SK-N-SH (cell line): ENCODE measurements at regions not wholly inside any gene's neighbourhood (a gene's known extent, or its start where the extent isn't known, plus 50 kb on each side); places are given as distances from the start of the nearest gene placed in this dataset.

Experiments
- CTCF ChIA-PET: fragments of 300-600, 350-600 bp; formaldehyde crosslinking; extraction: SDS; loops from one replicate; lab custom pipeline; 2021; lab: Yijun Ruan, JAX
- POLR2A ChIA-PET: fragments of 350-600 bp; sonication (Branson Sonifier 250); formaldehyde crosslinking; extraction: SDS; loops from one replicate; lab custom pipeline; 2020; ENCODE audit warnings: antibody characterized with exemption, inconsistent platforms; lab: Yijun Ruan, JAX
- DNase-seq: peaks from one replicate; pipeline ENCODE4 v3.0.0; 2012
- H2AFZ ChIP-seq: fragments of 200-600 bp; sonication (generic); 2 replicates; pipeline ENCODE4 v1.8.1; 2016; ENCODE audit warnings: antibody characterized with exemption, mild to moderate bottlenecking, low read depth
- H3F3A ChIP-seq: fragments of 200-600 bp; sonication (generic); replicated peaks from 2 replicates; pipeline ENCODE3; 2016; ENCODE audit warnings: antibody characterized with exemption, mild to moderate bottlenecking; ENCODE audit not compliant: insufficient read depth
- H3K27ac ChIP-seq, 2 experiments: fragments of 200-500 bp in 1 of 2; fragments of 200-600 bp in 1 of 2; sonication (Bioruptor generic) in 1 of 2; sonication (generic), shearing (Covaris generic) in 1 of 2; 2 replicates each; pipeline versions ENCODE4 v1.5.1 to v1.6.1; 2014 to 2016; ENCODE audit warnings: low read depth in 2 of 2, inconsistent platforms in 1 of 2, low read length in 1 of 2, mild to moderate bottlenecking in 1 of 2, mixed read lengths in 1 of 2
- H3K27me3 ChIP-seq: fragments of 200-600 bp; sonication (generic), shearing (Covaris generic); 2 replicates; pipeline ENCODE4 v1.6.1; 2016; ENCODE audit warnings: mixed run types; ENCODE audit not compliant: insufficient read depth
- H3K36me3 ChIP-seq, 2 experiments: fragments of 200-500 bp in 1 of 2; fragments of 200-600 bp in 1 of 2; sonication (Bioruptor generic) in 1 of 2; sonication (generic) in 1 of 2; replicated peaks in 1 of 2; 2 replicates each; pipeline versions ENCODE3 to v1.5.1; 2014 to 2016; ENCODE audit warnings: low read length in 1 of 2, mild to moderate bottlenecking in 1 of 2; ENCODE audit not compliant: insufficient read depth in 2 of 2, control insufficient read depth in 1 of 2
- H3K4me1 ChIP-seq, 2 experiments: fragments of 200-500 bp in 1 of 2; fragments of 200-600 bp in 1 of 2; sonication (Bioruptor generic) in 1 of 2; sonication (generic), shearing (Covaris generic) in 1 of 2; 2 replicates each; pipeline versions ENCODE4 v1.5.1 to v1.6.1; 2014 to 2016; ENCODE audit warnings: low read depth in 1 of 2, low read length in 1 of 2, mixed run types in 1 of 2; ENCODE audit not compliant: insufficient read depth in 2 of 2, control insufficient read depth in 1 of 2
- H3K4me2 ChIP-seq: fragments of 200-600 bp; sonication (generic), shearing (Covaris generic); 2 replicates; pipeline ENCODE4 v1.6.1; 2017; ENCODE audit warnings: mixed run types
- H3K4me3 ChIP-seq, 2 experiments: fragments of 200-500 bp in 1 of 2; fragments of 200-600 bp in 1 of 2; sonication (Bioruptor generic) in 1 of 2; sonication (generic), shearing (Covaris generic) in 1 of 2; 2 replicates each; pipeline versions ENCODE4 v1.5.1 to v1.8.1; 2014 to 2016; ENCODE audit warnings: low read depth in 2 of 2, inconsistent platforms in 1 of 2, low read length in 1 of 2, mild to moderate bottlenecking in 1 of 2, mixed read lengths in 1 of 2, moderate library complexity in 1 of 2
- H3K79me2 ChIP-seq: fragments of 200-600 bp; sonication (generic); 2 replicates; pipeline ENCODE4 v1.8.1; 2017; ENCODE audit warnings: mild to moderate bottlenecking; ENCODE audit not compliant: insufficient read depth
- H3K9ac ChIP-seq: fragments of 200-600 bp; sonication (generic); 2 replicates; pipeline ENCODE4 v1.6.1; 2017; ENCODE audit warnings: mixed run types
- H3K9me2 ChIP-seq: fragments of 200-600 bp; sonication (generic); 2 replicates; pipeline ENCODE4 v1.6.1; 2017; ENCODE audit warnings: mixed run types
- H3K9me3 ChIP-seq: fragments of 200-600 bp; sonication (generic); 2 replicates; pipeline ENCODE4 v1.6.1; 2017; ENCODE audit warnings: mixed run types, mild to moderate bottlenecking, moderate library complexity
- H4K20me1 ChIP-seq: fragments of 200-600 bp; sonication (generic); 2 replicates; pipeline ENCODE4 v1.6.1; 2017; ENCODE audit warnings: mild to moderate bottlenecking, mixed run types; ENCODE audit not compliant: insufficient read depth
- CHD2 ChIP-seq: fragments of 150-350 bp; IDR thresholded peaks from 2 replicates; pipeline ENCODE4 v1.6.1; 2018; ENCODE audit warnings: low read length; ENCODE audit not compliant: partially characterized antibody
- CTCF ChIP-seq: fragments of 200-600 bp; sonication (generic); IDR thresholded peaks from 2 replicates; pipeline ENCODE4 v1.6.1; 2017; ENCODE audit warnings: antibody characterized with exemption, mild to moderate bottlenecking, moderate library complexity
- ELF1 ChIP-seq: IDR thresholded peaks from 2 replicates; pipeline ENCODE4 v1.4.0; 2012
- EZH2phosphoT487 ChIP-seq: fragments of 200-600 bp; sonication (generic); IDR thresholded peaks from 2 replicates; pipeline ENCODE4 v1.6.1; 2017; ENCODE audit warnings: low read depth, mixed run types, mild to moderate bottlenecking, antibody characterized with exemption, moderate library complexity, borderline replicate concordance
- GABPA ChIP-seq: IDR thresholded peaks from 2 replicates; pipeline ENCODE4 v1.4.0; 2012; ENCODE audit warnings: low read depth, mild to moderate bottlenecking
- GATA2 ChIP-seq: sonication (generic); formaldehyde crosslinking; IDR thresholded peaks from 2 replicates; pipeline ENCODE4 v1.5.0; 2020; ENCODE audit warnings: mild to moderate bottlenecking, missing genetic modification reagents
- MAX ChIP-seq: IDR thresholded peaks from 2 replicates; pipeline ENCODE4 v1.4.0; 2012; ENCODE audit warnings: low read depth
- MEF2A ChIP-seq: IDR thresholded peaks from 2 replicates; pipeline ENCODE4 v1.4.0; 2012; ENCODE audit warnings: low read depth, borderline replicate concordance
- NFIC ChIP-seq: IDR thresholded peaks from 2 replicates; pipeline ENCODE4 v1.4.0; 2012; ENCODE audit warnings: borderline replicate concordance
- NRF1 ChIP-seq: IDR thresholded peaks from 2 replicates; pipeline ENCODE4 v1.6.1; 2012; ENCODE audit warnings: low read depth, mild to moderate bottlenecking, low read length
- RAD21 ChIP-seq: IDR thresholded peaks from 2 replicates; pipeline ENCODE4 v1.6.1; 2012; ENCODE audit warnings: mild to moderate bottlenecking, low read length
- RFX5 ChIP-seq: IDR thresholded peaks from 2 replicates; pipeline ENCODE4 v1.6.1; 2012; ENCODE audit warnings: mild to moderate bottlenecking, improper control_type of control experiment, low read length
- SIN3A ChIP-seq: IDR thresholded peaks from 2 replicates; pipeline ENCODE4 v1.6.1; 2012; ENCODE audit warnings: low read depth, mild to moderate bottlenecking, low read length, moderate library complexity, borderline replicate concordance
- SMC3 ChIP-seq: IDR thresholded peaks from 2 replicates; pipeline ENCODE4 v1.6.1; 2012; ENCODE audit warnings: low read depth, low read length, improper control_type of control experiment
- TAF1 ChIP-seq: IDR thresholded peaks from 2 replicates; pipeline ENCODE4 v1.6.1; 2012; ENCODE audit warnings: low read depth, mild to moderate bottlenecking, low read length, moderate library complexity, borderline replicate concordance
- USF1 ChIP-seq: IDR thresholded peaks from 2 replicates; pipeline ENCODE4 v1.4.0; 2012; ENCODE audit warnings: low read depth, borderline replicate concordance
- YY1 ChIP-seq: IDR thresholded peaks from 2 replicates; pipeline ENCODE4 v1.4.0; 2012; ENCODE audit warnings: low read depth, mild to moderate bottlenecking
- ZBTB33 ChIP-seq: IDR thresholded peaks from 2 replicates; pipeline ENCODE4 v1.4.0; 2012; ENCODE audit warnings: low read depth, borderline replicate concordance

GRCh38 chr14:82403987-82404386 is 870.3 kb upstream of the SEL1L start:
- H3F3A ChIP-seq: no peaks in the 10 kb centered on the region
- no peaks in the 10 kb centered on the region for H3K79me2 ChIP-seq
- no peaks in the 10 kb centered on the region for H3K27me3 ChIP-seq
- POLR2A ChIA-PET: no interaction called here
- no peak for DNase-seq
- TF ChIP-seq GATA2 (no peak), USF1 (no peak), MAX (no peak), RAD21 (no peak), RFX5 (no peak), NFIC (no peak), SMC3 (no peak), CTCF (no peak), ZBTB33 (no peak), GABPA (no peak), MEF2A (no peak), YY1 (no peak), EZH2phosphoT487 (no peak), CHD2 (no peak), ELF1 (no peak), SIN3A (no peak), TAF1 (no peak), NRF1 (no peak)
- no peak overlapping the region for H3K9ac ChIP-seq
- no peaks in the 10 kb centered on the region; the same call in 1 of the 2 replicates for H3K9me3 ChIP-seq
- H3K9me2 ChIP-seq: no peaks in the 10 kb centered on the region
- H3K4me3 ChIP-seq: no peak overlapping the region
- no peaks in the 10 kb centered on the region for H3K36me3 ChIP-seq
- H3K27ac ChIP-seq: no peak overlapping the region
- H3K4me1 ChIP-seq: no peaks in the 10 kb centered on the region
- no peaks in the 10 kb centered on the region for H4K20me1 ChIP-seq
- H3K4me2 ChIP-seq: no peak overlapping the region
- H2AFZ ChIP-seq: no peak overlapping the region
- CTCF ChIA-PET: no interaction called here
